GM13976 (cell line): ENCODE measurements at regions not wholly inside any gene's neighbourhood (a gene's known extent, or its start where the extent isn't known, plus 50 kb on each side); places are given as distances from the start of the nearest gene placed in this dataset.
"Not testable (repeated sequence)": the region's sequence is repeated elsewhere in the genome, so short reads cannot be mapped to it uniquely, and the experiment has no call there.

Experiments used
- DNase-seq: peaks from one replicate; pipeline ENCODE4 v3.0.0; 2012; ENCODE audit warnings: low spot score
- in situ Hi-C: fragments of 300-500 bp; cut with MboI; formaldehyde crosslinking; loops from one replicate; pipeline ENCODE4 v1.12.0; 2022; ENCODE audit warnings: low sequenced_read_pairs, mixed read lengths, inconsistent platforms; ENCODE audit not compliant: unreplicated experiment
- TF ChIP-seq, protein P1 (sequence below): IDR thresholded peaks from 2 replicates; pipeline ENCODE4 v1.5.1; 2012; ENCODE audit warnings: borderline replicate concordance, mild to moderate bottlenecking; ENCODE audit not compliant: insufficient read depth; ENCODE audit errors: extremely low read depth, missing control alignments, control extremely low read depth

DNA sequence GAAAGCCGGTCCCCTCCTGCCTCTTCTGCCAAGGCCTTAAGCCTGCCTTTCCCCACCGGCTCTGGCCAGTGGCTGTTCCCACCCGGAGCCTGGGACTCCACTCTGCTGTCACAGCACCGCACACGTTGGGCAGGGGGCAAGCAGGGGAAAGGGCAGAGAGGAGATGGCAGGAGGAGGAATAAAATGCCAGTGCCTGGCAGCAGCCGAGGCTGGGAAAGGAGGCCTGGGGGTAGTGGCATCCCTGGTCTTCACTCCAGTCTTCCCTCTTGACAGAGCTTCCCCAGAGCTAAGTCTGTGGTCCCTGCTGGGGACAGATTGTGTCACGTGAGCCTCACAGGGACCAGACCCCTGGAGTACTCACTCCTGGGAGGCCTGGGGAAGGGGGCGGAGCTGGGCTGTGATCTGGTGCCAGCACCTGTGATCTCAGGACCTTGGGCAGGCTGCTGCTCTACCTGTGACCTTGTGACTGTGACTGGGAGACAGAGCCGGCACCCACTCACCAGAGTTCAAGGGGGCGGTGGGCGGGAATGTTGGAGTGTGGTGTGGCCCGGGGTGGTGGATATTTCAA is 97.2 kb upstream of the GSE1 start:
- no peak for DNase-seq
- in situ Hi-C loops, result no loop called here
- TF ChIP-seq, protein P1, sequence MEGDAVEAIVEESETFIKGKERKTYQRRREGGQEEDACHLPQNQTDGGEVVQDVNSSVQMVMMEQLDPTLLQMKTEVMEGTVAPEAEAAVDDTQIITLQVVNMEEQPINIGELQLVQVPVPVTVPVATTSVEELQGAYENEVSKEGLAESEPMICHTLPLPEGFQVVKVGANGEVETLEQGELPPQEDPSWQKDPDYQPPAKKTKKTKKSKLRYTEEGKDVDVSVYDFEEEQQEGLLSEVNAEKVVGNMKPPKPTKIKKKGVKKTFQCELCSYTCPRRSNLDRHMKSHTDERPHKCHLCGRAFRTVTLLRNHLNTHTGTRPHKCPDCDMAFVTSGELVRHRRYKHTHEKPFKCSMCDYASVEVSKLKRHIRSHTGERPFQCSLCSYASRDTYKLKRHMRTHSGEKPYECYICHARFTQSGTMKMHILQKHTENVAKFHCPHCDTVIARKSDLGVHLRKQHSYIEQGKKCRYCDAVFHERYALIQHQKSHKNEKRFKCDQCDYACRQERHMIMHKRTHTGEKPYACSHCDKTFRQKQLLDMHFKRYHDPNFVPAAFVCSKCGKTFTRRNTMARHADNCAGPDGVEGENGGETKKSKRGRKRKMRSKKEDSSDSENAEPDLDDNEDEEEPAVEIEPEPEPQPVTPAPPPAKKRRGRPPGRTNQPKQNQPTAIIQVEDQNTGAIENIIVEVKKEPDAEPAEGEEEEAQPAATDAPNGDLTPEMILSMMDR, result no peak

DNA sequence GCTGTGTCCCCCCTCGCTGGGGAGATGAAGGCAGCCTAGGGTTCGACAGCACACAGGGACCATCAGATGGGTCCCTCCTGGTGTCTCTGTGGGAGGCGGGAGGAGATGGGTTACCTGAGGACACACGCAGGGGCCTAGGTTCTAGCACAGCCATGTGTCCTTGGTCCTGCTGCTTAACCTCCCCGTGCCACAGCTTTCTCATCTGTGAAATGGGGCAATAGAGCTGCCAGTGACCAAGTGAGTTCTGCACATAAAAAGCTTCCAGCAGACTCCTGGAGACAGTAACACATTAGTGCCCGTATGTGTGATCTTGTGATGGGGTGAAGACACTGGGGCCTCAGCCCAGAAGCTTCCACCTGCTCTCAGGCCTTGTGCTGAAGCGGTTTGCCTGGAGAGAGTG is 96.0 kb upstream of the GSE1 start:
- in situ Hi-C loops, result no loop called here
- TF ChIP-seq, protein P1, result no peak

DNA sequence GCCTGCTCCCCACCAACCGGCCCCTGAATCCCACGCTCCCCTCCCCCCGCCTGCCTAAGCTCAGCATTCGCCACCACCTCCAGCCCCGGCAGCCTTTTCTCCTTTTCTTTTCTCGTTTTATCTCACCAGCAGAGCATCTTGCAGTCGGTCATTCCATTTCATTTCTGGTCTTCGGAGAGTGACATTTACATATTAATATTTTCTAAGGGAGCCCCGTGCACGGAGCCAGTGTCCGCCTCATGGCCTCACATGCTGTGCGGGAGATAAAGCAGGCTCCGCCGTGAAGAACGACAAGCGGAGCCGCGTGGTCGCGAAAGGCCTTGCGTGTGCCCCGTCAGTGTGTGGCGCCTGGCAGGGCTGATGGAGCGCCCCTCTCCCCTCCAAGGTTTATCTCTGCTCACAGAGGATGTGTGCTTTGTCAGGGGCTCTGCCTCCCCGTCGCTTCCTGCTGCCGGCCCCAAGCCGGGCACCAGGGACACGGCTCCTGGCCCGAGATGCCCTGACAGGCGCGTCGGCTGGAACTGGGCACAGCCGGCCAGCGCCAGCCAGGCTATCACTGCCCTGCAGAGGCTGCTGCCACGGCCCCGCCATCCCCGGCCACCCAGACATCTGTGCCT is 95.5 kb upstream of the GSE1 start:
- TF ChIP-seq, protein P1, result no peak
- DNase-seq, result no peak
- in situ Hi-C loops, result no loop called here

More for the DNA sequence above, 96.0 kb upstream of the GSE1 start:
- DNase-seq, result no peak

DNA sequence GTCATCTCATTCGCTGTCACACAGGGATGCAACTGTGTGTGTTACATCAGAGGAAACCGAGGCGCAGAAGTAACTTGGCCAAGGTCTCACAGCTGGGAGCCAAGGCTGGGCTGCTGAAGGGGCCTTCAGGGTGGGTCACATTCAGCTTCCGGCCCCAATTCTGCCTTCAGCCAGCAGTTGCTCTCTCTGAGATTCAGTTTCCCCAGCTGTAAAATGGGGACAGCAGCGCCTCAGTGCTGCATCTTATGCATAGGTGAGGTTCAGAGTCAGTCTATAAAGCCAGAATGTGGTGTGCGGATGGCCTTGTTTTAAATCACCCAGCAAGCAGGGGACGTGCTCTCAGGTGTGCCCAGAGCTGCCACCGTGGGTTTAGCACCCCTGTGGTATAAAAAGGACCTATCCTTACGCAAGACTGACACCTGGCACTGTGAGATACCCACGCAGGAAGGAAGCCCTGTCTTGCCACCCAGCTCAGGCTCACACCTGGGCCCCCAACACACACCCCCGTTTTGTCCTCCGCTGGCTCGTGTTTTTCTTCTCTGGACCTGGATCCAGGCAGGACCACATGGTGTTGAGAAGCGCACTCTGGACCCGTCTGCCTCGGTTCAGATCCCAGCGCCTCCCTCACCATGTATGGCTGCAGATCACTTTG is 94.6 kb upstream of the GSE1 start:
- no peak for DNase-seq
- TF ChIP-seq, protein P1, result no peak
- in situ Hi-C loops, result no loop called here

DNA sequence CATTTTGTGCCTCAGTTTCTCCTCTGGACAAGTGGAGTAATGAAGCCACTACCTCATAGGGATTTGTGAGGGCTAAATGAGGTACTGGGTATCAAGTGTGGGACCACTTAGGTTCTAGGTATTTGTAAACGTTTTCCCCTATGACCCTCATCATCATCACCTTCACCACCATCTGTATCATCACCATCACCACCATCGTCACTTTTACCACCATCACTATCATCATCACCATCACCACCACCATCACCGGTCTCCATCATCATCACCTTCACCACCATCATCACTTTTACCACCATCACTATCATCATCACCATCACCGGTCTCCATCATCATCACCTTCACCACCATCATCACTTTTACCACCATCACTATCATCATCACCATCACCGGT is 94.1 kb upstream of the GSE1 start:
- in situ Hi-C loops, DNase-seq: not testable (repeated sequence)

DNA sequence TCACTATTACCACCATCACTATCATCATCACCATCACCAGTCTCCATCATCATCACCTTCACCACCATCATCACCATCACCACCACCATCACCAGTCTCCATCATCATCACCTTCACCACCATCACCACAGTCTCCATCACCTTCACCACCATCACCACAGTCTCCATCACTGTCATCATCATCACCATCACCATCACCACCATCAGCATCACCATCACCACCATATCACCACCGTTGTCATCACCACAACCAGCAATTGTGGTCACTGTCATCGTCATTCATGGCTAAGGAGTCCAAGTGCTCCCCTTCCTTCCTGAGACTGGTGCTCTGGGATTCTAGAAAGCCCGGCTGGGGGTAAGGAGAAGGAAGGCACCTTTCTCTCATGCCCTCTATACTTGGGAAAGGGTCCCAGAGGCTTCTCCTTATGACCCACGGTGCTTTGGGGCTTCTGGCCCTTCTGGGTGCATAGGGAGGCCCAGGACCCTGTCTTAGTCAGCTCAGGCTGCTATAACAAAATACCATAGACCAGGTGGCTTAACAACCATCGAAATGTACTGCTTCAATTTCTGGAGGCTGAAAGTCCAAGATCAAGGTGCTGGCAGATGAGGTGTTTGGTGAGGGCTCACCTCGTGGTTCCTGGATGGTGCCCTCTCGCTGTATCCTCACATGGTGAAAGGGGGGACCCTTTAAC is 93.4 kb upstream of the GSE1 start:
- DNase-seq, result no peak
- TF ChIP-seq, protein P1, result no peak
- in situ Hi-C loops, result no loop called here

DNA sequence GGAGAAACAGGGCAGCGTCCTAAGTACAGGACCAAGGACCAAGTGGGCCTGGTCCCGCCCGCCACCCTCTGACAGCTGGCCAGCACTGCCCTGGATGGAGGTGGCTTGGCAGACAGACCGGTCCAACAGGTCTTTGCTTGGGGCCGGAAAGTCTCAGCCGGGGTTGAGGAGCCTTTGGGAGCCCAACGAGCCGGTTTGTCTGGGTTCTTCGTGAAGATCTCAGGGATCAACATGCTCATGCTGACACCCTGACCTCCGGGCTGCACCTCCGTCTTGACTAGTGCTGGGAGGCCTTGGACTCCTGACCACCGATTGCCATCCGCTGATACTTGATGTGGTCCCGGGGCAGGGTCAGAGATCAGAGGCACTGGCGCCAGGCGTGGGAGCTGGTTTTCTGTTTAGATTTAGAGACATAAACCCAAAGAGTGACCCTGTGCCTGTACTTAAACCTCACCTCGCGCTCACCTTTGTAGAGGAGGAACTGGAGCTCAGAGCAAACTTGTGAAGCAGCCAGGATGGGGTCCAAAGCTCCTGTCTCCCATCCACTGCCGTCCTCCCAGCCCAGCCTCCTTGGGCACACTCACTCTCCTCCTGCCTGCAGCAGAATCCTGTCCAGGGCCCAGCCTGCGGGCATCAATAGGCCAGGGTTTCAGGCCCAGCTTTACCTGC is 92.1 kb upstream of the GSE1 start:
- DNase-seq, result no peak
- TF ChIP-seq, protein P1, result no peak
- in situ Hi-C loops, result no loop called here
